K562 (cell line): ENCODE measurements at regions not wholly inside any gene's neighbourhood (a gene's known extent, or its start where the extent isn't known, plus 50 kb on each side); places are given as distances from the start of the nearest gene placed in this dataset.
A peak's percentile ranks its signal among the peaks of the same experiment; 100 is the strongest.

Source experiments
- ATAC-seq: fragments of 200-7000 bp; cut with Tn5 transposase; 3 replicates; pipeline ENCODE4 v1.9.1; 2020; ENCODE audit warnings: moderate library complexity
- BruUV-seq: library from RNA; stranded (reverse); fragments of 400-500 nt; replicated peaks from 2 replicates; lab custom pipeline; 2021; lab: Mats Ljungman, UMichigan
- CTCF ChIA-PET: fragments of 300-600 bp; formaldehyde crosslinking; extraction: SDS; loops from one replicate; lab custom pipeline; 2021; ENCODE audit warnings: low intra/inter-chr PET ratio; lab: Yijun Ruan, JAX
- POLR2A ChIA-PET: fragments of 300-600, 350-650 bp; sonication (Branson Sonifier 250); formaldehyde crosslinking; extraction: SDS; loops from one replicate; lab custom pipeline; 2021; ENCODE audit warnings: antibody characterized with exemption, inconsistent platforms; lab: Yijun Ruan, JAX
- DNase-seq, 4 experiments: peaks; one replicate each; pipeline versions ENCODE4 v3.0.0 to v3.0.0-alpha.2; 2011 to 2018; ENCODE audit warnings: low spot score in 3 of 4, mixed read lengths in 3 of 4; ENCODE audit errors: extremely low read depth in 1 of 4
- FAIRE-seq: peaks from 2 replicates; lab custom pipeline; 2011; peaks lifted over from hg19 to GRCh38; lab: Jason Lieb, UNC
- H2AFZ ChIP-seq: 2 replicates; pipeline ENCODE4 v1.6.0; 2011; ENCODE audit warnings: low read depth, low read length, control low read depth, inconsistent platforms
- H3K27ac ChIP-seq: fragments of 200-600 bp; 3 replicates; pipeline ENCODE4 v1.8.0; 2011; ENCODE audit warnings: low read depth, mild to moderate bottlenecking, control low read depth, inconsistent platforms, low read length, moderate library complexity, mixed read lengths; ENCODE audit errors: extremely low read depth
- H3K27me3 ChIP-seq, 2 experiments: fragments of 300-600 bp in 1 of 2; 2 replicates in 1 of 2; 3 replicates in 1 of 2; pipeline versions ENCODE4 v1.6.0 to v1.8.0; 2011; ENCODE audit warnings: inconsistent platforms in 2 of 2, low read length in 2 of 2, mild to moderate bottlenecking in 1 of 2, mixed read lengths in 1 of 2, moderate library complexity in 1 of 2; ENCODE audit not compliant: control insufficient read depth in 2 of 2, insufficient read depth in 2 of 2
- H3K36me3 ChIP-seq: fragments of 300-600 bp; 3 replicates; pipeline ENCODE4 v1.8.0; 2011; ENCODE audit warnings: mild to moderate bottlenecking, low read length, inconsistent platforms; ENCODE audit not compliant: control insufficient read depth, insufficient read depth
- H3K4me1 ChIP-seq, 2 experiments: fragments of 200-600 bp in 1 of 2; replicated peaks in 1 of 2; 2 replicates in 1 of 2; 3 replicates in 1 of 2; pipeline versions ENCODE4 v1.5.1 to v1.8.0; 2011; ENCODE audit warnings: inconsistent platforms in 2 of 2, low read length in 2 of 2, mild to moderate bottlenecking in 1 of 2, mixed read lengths in 1 of 2, moderate library complexity in 1 of 2; ENCODE audit not compliant: control insufficient read depth in 2 of 2, insufficient read depth in 2 of 2
- H3K4me2 ChIP-seq: 2 replicates; pipeline ENCODE4 v1.6.1; 2011; ENCODE audit warnings: low read length, control low read depth, inconsistent platforms, mixed read lengths; ENCODE audit not compliant: insufficient read depth
- H3K4me3 ChIP-seq: fragments of 200-600 bp; sonication (generic), shearing (Covaris generic); 2 replicates; pipeline ENCODE4 v1.5.1; 2016; ENCODE audit warnings: control low read depth, inconsistent platforms
- H3K79me2 ChIP-seq: fragments of 200-600 bp; 3 replicates; pipeline ENCODE4 v1.8.0; 2011; ENCODE audit warnings: low read length, inconsistent platforms; ENCODE audit not compliant: control insufficient read depth, insufficient read depth
- H3K9ac ChIP-seq, 2 experiments: 2 replicates each; pipeline versions ENCODE4 v1.6.0 to v1.6.1; 2011; ENCODE audit warnings: low read depth in 2 of 2, low read length in 2 of 2, control low read depth in 1 of 2, inconsistent platforms in 1 of 2, mild to moderate bottlenecking in 1 of 2, mixed read lengths in 1 of 2; ENCODE audit not compliant: insufficient read depth in 1 of 2
- H3K9me1 ChIP-seq: one replicate; pipeline ENCODE4 v1.6.0; 2011; ENCODE audit warnings: inconsistent platforms, mild to moderate bottlenecking, low read length, moderate library complexity; ENCODE audit not compliant: control insufficient read depth, insufficient read depth
- H3K9me3 ChIP-seq: replicated peaks from 2 replicates; pipeline ENCODE4 v1.5.1; 2011; ENCODE audit warnings: low read depth, low read length, inconsistent platforms; ENCODE audit not compliant: control insufficient read depth, insufficient read depth
- H4K20me1 ChIP-seq: replicated peaks from 2 replicates; pipeline ENCODE4 v1.6.1; 2011; ENCODE audit warnings: low read length, inconsistent platforms, mixed read lengths; ENCODE audit not compliant: control insufficient read depth, insufficient read depth
- STAT5A ChIP-seq: IDR thresholded peaks from 2 replicates; pipeline ENCODE4 v1.6.1; 2012; ENCODE audit warnings: low read length, inconsistent platforms, borderline replicate concordance
- WGBS: fragments of 100-300 bp; shearing (Covaris generic); methylation state at CpG from one replicate; pipeline ENCODE4 v1.1.6; 2016; ENCODE audit warnings: low coverage, mixed read lengths; ENCODE audit not compliant: insufficient coverage; ENCODE audit errors: missing lambda C conversion rate; 5-methylcytosine and 5-hydroxymethylcytosine counted together
- in situ Hi-C: fragments of 300-500 bp; cut with MboI; formaldehyde crosslinking; loops from 4 replicates; pipeline ENCODE4 v1.15.0; 2018; ENCODE audit warnings: inconsistent platforms, mixed read lengths
- intact Hi-C: fragments of 100-400 bp; cut with micrococcal nuclease; formaldehyde crosslinking; loops from 2 replicates; pipeline ENCODE4 v1.14.2; 2022
- TF ChIP-seq, protein P1 (sequence below), 2 experiments: IDR thresholded peaks; 2 replicates each; pipeline ENCODE4 v1.6.1; 2011; ENCODE audit warnings: borderline replicate concordance in 1 of 2, control low read depth in 1 of 2, low read depth in 1 of 2, low read length in 1 of 2, mild to moderate bottlenecking in 1 of 2, mixed read lengths in 1 of 2, moderate library complexity in 1 of 2; ENCODE audit not compliant: insufficient read depth in 1 of 2, insufficient read length in 1 of 2, poor library complexity in 1 of 2, severe bottlenecking in 1 of 2; ENCODE audit errors: extremely low read depth in 1 of 2

DNA sequence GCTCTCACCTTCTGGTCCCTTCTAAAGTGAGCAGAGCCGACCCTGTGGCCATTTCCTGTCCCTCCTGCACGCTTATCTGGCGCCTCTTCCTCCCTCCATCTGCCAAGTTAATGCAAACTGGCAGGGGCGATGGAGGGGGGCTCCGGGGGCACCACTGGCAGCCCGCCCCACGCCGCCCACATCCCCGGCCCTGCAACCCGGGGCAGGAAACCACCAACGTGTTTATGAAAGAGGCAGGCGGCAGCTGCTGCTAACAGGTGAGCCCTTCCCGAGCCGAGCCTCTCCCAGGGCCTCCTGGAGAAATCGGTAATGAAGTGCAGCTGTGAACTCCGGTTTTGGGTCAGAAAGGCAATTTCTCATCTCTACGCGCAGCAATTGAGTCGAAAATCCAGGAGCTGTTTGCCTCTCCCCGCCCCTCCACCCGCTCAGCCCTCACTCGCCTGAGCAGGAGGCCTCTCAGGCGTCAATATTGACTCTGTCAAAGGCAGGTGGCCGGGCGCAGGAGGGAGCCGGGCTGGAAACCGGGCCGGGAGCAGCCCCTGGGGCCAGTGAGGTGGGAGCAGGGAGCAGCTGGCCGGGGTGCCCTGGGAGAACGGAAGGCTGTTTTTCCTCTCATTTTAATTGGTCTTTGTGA is 164.4 kb upstream of the GSE1 start:
- H2AFZ ChIP-seq = no peak overlapping the region
- no peaks in the 10 kb centered on the region for H3K79me2 ChIP-seq
- WGBS = 69% methylated on average over 28 of the region's 30 CpGs
- no peak for DNase-seq
- no peaks in the 10 kb centered on the region for H3K9me3 ChIP-seq
- ChIA-PET POLR2A (interaction anchor here (0.7 to 1.6 kb wide), 5 partner anchors 11 to 148 kb away, joined by 3 to 6 read pairs (median 3); no protein-coding TSS in a partner anchor), CTCF (no interaction called here)
- no peaks in the 10 kb centered on the region for H3K36me3 ChIP-seq
- no peak for ATAC-seq
- H3K9me1 ChIP-seq = no peaks in the 10 kb centered on the region
- peaks cover 4% of the 10 kb centered on the region; the same call in 1 of the 2 replicates for H4K20me1 ChIP-seq
- TF ChIP-seq STAT5A = no peak
- TF ChIP-seq, protein P1, sequence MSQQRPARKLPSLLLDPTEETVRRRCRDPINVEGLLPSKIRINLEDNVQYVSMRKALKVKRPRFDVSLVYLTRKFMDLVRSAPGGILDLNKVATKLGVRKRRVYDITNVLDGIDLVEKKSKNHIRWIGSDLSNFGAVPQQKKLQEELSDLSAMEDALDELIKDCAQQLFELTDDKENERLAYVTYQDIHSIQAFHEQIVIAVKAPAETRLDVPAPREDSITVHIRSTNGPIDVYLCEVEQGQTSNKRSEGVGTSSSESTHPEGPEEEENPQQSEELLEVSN (IDR thresholded peaks at IDR 0.05; ENCODE audit: borderline replicate concordance in 1 of 2, extremely low read depth in 1 of 2, insufficient read depth in 1 of 2, insufficient read length in 1 of 2, low read depth in 1 of 2, low read length in 1 of 2, poor library complexity in 1 of 2, severe bottlenecking in 1 of 2) = peak in 1 of 2 experiments; percentile 69
- H3K4me1 ChIP-seq = peaks cover 0 to 73% of the 10 kb centered on the region in 2 experiments; a peak in 2 of 5 replicates
- intact Hi-C loops = no loop called here
- in situ Hi-C loops = no loop called here
- H3K27ac ChIP-seq = no peak overlapping the region
- no peak for FAIRE-seq
- 0 out of 4 replicates have a peak overlapping the region, but pooled peaks of 1 of the 2 experiments have one; percentile 54 for H3K9ac ChIP-seq
- no TSS peak for BruUV-seq
- no peak overlapping the region for H3K4me3 ChIP-seq
- no peak overlapping the region for H3K4me2 ChIP-seq
- no peaks in the 10 kb centered on the region for H3K27me3 ChIP-seq
